Adrenal gland (tissue), 9 donors: ENCODE measurements at regions not wholly inside any gene's neighbourhood (a gene's known extent, or its start where the extent isn't known, plus 50 kb on each side); places are given as distances from the start of the nearest gene placed in this dataset.

ENCODE experiments used
- DNase-seq, 7 donors: peaks; one replicate each; pipeline ENCODE4 v3.0.0-alpha.2; 2019 to 2020
- H3K27ac ChIP-seq, 5 donors: fragments of 200-600 bp; sonication (generic) in 4 of 5; 1 replicate in 3 of 5; 2 replicates in 2 of 5; pipeline versions ENCODE4 v1.5.1 to v1.8.0; 2016 to 2020; ENCODE audit warnings: mild to moderate bottlenecking in 1 of 5
- H3K27me3 ChIP-seq: fragments of 200-600 bp; 2 replicates; pipeline ENCODE4 v1.8.0; 2021
- H3K36me3 ChIP-seq, 2 donors: fragments of 200-600 bp; replicated peaks in 1 of 2; 1 replicate in 1 of 2; 2 replicates in 1 of 2; pipeline versions ENCODE4 v1.5.1 to v1.8.0; 2018 to 2022
- H3K4me1 ChIP-seq, 2 donors: fragments of 200-600 bp; replicated peaks in 1 of 2; 1 replicate in 1 of 2; 2 replicates in 1 of 2; pipeline versions ENCODE4 v1.5.1 to v1.8.0; 2018 to 2021
- H3K4me3 ChIP-seq, 4 donors: fragments of 200-600 bp; sonication (generic) in 3 of 4; one replicate each; pipeline ENCODE4 v1.5.1; 2016 to 2018
- H3K9me3 ChIP-seq, 3 donors: fragments of 200-600 bp; sonication (generic) in 1 of 3; replicated peaks in 1 of 3; 1 replicate in 2 of 3; 2 replicates in 1 of 3; pipeline versions ENCODE4 v1.5.1 to v1.8.0; 2016 to 2021
- CTCF ChIP-seq, 6 experiments: fragments of 450-650 bp in 4 of 6; fragments of 200-600 bp in 2 of 6; sonication (generic) in 1 of 6; IDR thresholded peaks; 1 replicate in 5 of 6; 2 replicates in 1 of 6; pipeline versions ENCODE4 v1.5.1 to v1.8.0; 2016 to 2021; ENCODE audit warnings: antibody characterized with exemption in 6 of 6, mild to moderate bottlenecking in 2 of 6, moderate library complexity in 1 of 6
- POLR2A ChIP-seq, 2 donors: fragments of 450-650 bp; IDR thresholded peaks; one replicate each; pipeline ENCODE4 v1.6.1; 2017; ENCODE audit warnings: antibody characterized with exemption in 2 of 2, mild to moderate bottlenecking in 2 of 2, moderate library complexity in 1 of 2
- WGBS, 4 donors: extraction: QIAGEN DNeasy Blood & Tissue Kit in 2 of 4; methylation state at CpG; one replicate each; pipeline versions ENCODE4 v1.1.5 to v1.1.7; 2013 to 2017; 5-methylcytosine and 5-hydroxymethylcytosine counted together
- intact Hi-C, 2 donors: fragments of 100-400 bp; cut with DNase I; formaldehyde crosslinking; loops; one replicate each; pipeline versions ENCODE4 v1.14.1 to v1.15.0; 2022 to 2023
- donor health status: healthy with polysubstance abuse.
- donor health status: Bipolar disorder and iron deficiency.
- donor health status: DM: yes; HTN: yes; CAD: no.
- donor health status: DM: no; HTN: no; CAD: no.
- donor health status: DM: no; HTN: no; CAD: no.

DNA sequence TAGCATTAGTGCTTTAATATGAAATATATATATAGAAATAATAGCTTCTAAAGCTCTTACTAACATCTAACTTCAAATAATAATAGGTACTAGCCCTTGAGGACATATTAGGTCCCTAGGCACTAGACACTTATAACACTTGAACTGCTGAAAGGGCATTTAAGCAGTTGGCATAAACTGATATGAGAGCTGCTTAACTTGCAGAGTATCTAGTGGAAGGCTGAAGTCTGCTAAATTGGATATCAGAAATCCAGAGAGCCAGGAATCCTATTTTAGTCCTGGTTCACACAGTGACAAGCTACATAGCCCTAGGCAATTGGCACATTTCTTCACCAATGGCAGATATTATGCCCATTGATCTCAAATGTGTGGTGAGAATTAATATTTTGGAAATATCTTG, 326.9 kb upstream of the UBE2E3 start:
- TF ChIP-seq CTCF (IDR thresholded peaks at IDR 0.05) (no peak), POLR2A (IDR thresholded peaks at IDR 0.05) (no peak)
- Histone ChIP-seq H3K4me1 (no peaks in the 10 kb centered on the region), H3K27ac (no peak overlapping the region), H3K9me3 (no peaks in the 10 kb centered on the region), H3K4me3 (no peak overlapping the region), H3K27me3 (no peaks in the 10 kb centered on the region), H3K36me3 (no peaks in the 10 kb centered on the region)
- intact Hi-C loops: no loop called here
- DNase-seq: no peak

DNA sequence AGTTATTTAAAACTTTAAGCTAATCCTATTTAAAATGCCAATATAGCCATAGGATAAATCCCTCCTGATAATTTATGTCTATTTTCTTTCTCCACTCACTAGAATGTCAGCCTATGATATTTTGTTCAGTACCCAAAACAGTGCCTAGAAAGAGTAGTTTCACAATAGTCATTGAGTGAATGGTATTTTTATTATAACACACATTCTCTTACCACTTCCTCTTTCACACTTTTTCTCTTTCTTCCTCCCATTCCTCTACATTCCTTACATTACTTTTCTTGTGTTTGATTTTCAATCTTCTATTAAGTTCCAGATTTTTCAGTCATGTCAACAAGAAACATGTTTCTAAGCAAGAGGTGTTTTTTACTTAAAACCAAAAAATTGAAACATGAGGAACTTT, 327.6 kb upstream of the UBE2E3 start:
- TF ChIP-seq CTCF (IDR thresholded peaks at IDR 0.05) (no peak), POLR2A (IDR thresholded peaks at IDR 0.05) (no peak)
- intact Hi-C loops: no loop called here
- H3K4me3 ChIP-seq: no peak overlapping the region
- no peaks in the 10 kb centered on the region for H3K36me3 ChIP-seq
- H3K9me3 ChIP-seq: no peaks in the 10 kb centered on the region
- H3K4me1 ChIP-seq: no peaks in the 10 kb centered on the region
- no peak for DNase-seq
- no peak overlapping the region for H3K27ac ChIP-seq
- H3K27me3 ChIP-seq: no peaks in the 10 kb centered on the region

GRCh38 chr2:180651596-180651995, 328.8 kb upstream of the UBE2E3 start:
- no peak for DNase-seq
- Histone ChIP-seq H3K4me1 (no peaks in the 10 kb centered on the region), H3K9me3 (no peaks in the 10 kb centered on the region), H3K27me3 (no peaks in the 10 kb centered on the region), H3K27ac (no peak overlapping the region), H3K36me3 (no peaks in the 10 kb centered on the region), H3K4me3 (no peak overlapping the region)
- TF ChIP-seq POLR2A (IDR thresholded peaks at IDR 0.05): no peak
- TF ChIP-seq CTCF (IDR thresholded peaks at IDR 0.05): no peak
- intact Hi-C loops: no loop called here
- 71 to 81% (median 77%) methylated on average over 8 of the region's 8 CpGs for WGBS, 4 donors

GRCh38 chr2:180647621-180648020, 332.8 kb upstream of the UBE2E3 start:
- no peak overlapping the region for H3K4me3 ChIP-seq
- no peak for DNase-seq
- intact Hi-C loops: no loop called here
- no peak overlapping the region for H3K27ac ChIP-seq
- H3K27me3 ChIP-seq: no peaks in the 10 kb centered on the region
- no peaks in the 10 kb centered on the region for H3K36me3 ChIP-seq
- H3K9me3 ChIP-seq: no peaks in the 10 kb centered on the region
- H3K4me1 ChIP-seq: no peaks in the 10 kb centered on the region
- 20 to 51% (median 35%) methylated on average over 3 of the region's 3 CpGs for WGBS, 4 donors
- TF ChIP-seq POLR2A (IDR thresholded peaks at IDR 0.05): no peak
- no peak for TF ChIP-seq CTCF (IDR thresholded peaks at IDR 0.05)
